Body of pancreas (tissue), 4 donors: ENCODE measurements at regions not wholly inside any gene's neighbourhood (a gene's known extent, or its start where the extent isn't known, plus 50 kb on each side); places are given as distances from the start of the nearest gene placed in this dataset.

ENCODE experiments used
- POLR2A ChIP-seq, 3 donors: fragments of 450-650 bp; IDR thresholded peaks; one replicate each; pipeline ENCODE4 v1.6.1; 2016; ENCODE audit warnings: antibody characterized with exemption in 3 of 3, mild to moderate bottlenecking in 2 of 3
- TF ChIP-seq, protein P1 (sequence below), 7 experiments: fragments of 450-650 bp in 4 of 7; fragments of 200-600 bp in 3 of 7; sonication (generic) in 3 of 7; IDR thresholded peaks; one replicate each; pipeline ENCODE4 v1.5.1; 2016 to 2019; ENCODE audit warnings: antibody characterized with exemption in 7 of 7

GRCh38 chr20:1754306-1754705 lies 96.7 kb upstream of the SIRPG start:
- TF ChIP-seq, protein P1, sequence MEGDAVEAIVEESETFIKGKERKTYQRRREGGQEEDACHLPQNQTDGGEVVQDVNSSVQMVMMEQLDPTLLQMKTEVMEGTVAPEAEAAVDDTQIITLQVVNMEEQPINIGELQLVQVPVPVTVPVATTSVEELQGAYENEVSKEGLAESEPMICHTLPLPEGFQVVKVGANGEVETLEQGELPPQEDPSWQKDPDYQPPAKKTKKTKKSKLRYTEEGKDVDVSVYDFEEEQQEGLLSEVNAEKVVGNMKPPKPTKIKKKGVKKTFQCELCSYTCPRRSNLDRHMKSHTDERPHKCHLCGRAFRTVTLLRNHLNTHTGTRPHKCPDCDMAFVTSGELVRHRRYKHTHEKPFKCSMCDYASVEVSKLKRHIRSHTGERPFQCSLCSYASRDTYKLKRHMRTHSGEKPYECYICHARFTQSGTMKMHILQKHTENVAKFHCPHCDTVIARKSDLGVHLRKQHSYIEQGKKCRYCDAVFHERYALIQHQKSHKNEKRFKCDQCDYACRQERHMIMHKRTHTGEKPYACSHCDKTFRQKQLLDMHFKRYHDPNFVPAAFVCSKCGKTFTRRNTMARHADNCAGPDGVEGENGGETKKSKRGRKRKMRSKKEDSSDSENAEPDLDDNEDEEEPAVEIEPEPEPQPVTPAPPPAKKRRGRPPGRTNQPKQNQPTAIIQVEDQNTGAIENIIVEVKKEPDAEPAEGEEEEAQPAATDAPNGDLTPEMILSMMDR (IDR thresholded peaks at IDR 0.05) = no peak
- TF ChIP-seq POLR2A (IDR thresholded peaks at IDR 0.05) = no peak
